ENCODE measurements at regions not wholly inside any gene's neighbourhood (a gene's known extent, or its start where the extent isn't known, plus 50 kb on each side); places are given as distances from the start of the nearest gene placed in this dataset.

DNA sequence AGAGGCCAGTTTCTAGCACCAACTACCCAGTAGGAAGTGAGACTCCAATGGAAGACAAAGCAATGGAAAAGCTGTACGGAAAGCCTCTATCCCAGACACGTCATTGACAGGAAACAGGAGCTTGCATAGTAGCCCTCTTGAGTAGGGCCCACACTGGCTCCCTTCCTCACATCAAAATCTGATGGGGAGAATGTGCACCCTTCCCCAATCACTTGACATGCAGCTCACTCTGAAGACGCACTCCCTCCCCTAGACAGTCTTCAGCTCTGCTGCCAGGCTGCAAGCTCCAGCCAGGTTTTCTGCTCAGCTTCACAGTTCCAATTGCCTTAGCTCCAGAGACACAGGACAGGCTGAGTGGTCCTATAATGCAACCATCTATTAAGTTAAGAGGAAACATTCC is 567.8 kb downstream of the EPHB1 start (continued):
- TF ChIP-seq, protein P1, sequence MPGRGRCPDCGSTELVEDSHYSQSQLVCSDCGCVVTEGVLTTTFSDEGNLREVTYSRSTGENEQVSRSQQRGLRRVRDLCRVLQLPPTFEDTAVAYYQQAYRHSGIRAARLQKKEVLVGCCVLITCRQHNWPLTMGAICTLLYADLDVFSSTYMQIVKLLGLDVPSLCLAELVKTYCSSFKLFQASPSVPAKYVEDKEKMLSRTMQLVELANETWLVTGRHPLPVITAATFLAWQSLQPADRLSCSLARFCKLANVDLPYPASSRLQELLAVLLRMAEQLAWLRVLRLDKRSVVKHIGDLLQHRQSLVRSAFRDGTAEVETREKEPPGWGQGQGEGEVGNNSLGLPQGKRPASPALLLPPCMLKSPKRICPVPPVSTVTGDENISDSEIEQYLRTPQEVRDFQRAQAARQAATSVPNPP (IDR thresholded peaks at IDR 0.05; ENCODE audit: borderline replicate concordance, insufficient read depth, insufficient read length) = no peak
- TF ChIP-seq, protein P2, sequence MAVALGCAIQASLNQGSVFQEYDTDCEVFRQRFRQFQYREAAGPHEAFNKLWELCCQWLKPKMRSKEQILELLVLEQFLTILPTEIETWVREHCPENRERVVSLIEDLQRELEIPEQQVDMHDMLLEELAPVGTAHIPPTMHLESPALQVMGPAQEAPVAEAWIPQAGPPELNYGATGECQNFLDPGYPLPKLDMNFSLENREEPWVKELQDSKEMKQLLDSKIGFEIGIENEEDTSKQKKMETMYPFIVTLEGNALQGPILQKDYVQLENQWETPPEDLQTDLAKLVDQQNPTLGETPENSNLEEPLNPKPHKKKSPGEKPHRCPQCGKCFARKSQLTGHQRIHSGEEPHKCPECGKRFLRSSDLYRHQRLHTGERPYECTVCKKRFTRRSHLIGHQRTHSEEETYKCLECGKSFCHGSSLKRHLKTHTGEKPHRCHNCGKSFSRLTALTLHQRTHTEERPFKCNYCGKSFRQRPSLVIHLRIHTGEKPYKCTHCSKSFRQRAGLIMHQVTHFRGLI (CRISPR knock-in tag; IDR thresholded peaks at IDR 0.05) = no peak
- no peak for TF ChIP-seq RNF2 (IDR thresholded peaks at IDR 0.05)
- TF ChIP-seq ZNF282 (CRISPR knock-in tag; IDR thresholded peaks at IDR 0.05) = no peak
- no peak for TF ChIP-seq RBBP5 (IDR thresholded peaks at IDR 0.05; ENCODE audit: borderline replicate concordance, insufficient read depth, low read length, poor library complexity, severe bottlenecking)
- no peak for TF ChIP-seq ZNF239 (CRISPR knock-in tag; IDR thresholded peaks at IDR 0.05)
- TF ChIP-seq SPI1 (IDR thresholded peaks at IDR 0.05; ENCODE audit: borderline replicate concordance, low read depth, low read length) = no peak

DNA sequence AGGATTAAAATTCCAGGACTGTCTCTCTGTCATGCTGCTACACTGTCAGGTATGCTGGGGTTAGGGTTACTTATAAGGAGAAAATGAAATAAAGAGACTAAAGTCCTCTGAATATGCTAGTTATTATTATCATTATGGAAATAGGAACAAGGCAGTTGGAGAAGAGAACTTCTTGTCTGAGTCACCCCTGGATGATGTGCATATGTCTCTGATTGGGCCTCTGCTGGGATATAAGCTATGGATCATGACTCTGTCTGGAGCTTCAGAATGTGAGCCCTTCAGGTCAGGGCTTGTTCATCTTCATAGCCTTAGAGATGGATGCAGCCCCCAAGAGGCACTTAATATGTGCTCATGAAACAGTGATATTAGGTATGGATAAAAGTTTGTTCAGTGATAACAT is 569.6 kb downstream of the EPHB1 start:
- H3K9me3 ChIP-seq (replicated peaks; ENCODE audit: control insufficient read depth, insufficient read depth, low read depth, low read length) = no peaks in the 10 kb centered on the region
- no peaks in the 10 kb centered on the region for H4K20me1 ChIP-seq (replicated peaks; ENCODE audit: control insufficient read depth, insufficient read depth, low read length)
- H3K4me2 ChIP-seq (ENCODE audit: insufficient read depth, low read length) = no peak overlapping the region
- no peaks in the 10 kb centered on the region for H3K9me1 ChIP-seq (ENCODE audit: control insufficient read depth, insufficient read depth, low read length)
- no peak overlapping the region for H3K4me3 ChIP-seq
- ChIA-PET POLR2A (interaction anchor here (0.5 kb wide), 1 partner anchor 87 kb away, joined by 3 read pairs; no protein-coding TSS in a partner anchor), CTCF (ENCODE audit: low intra/inter-chr PET ratio) (no interaction called here)
- ATAC-seq (no peak), DNase-seq (ENCODE audit: extremely low read depth in 1 of 4, low spot score in 3 of 4) (no peak), FAIRE-seq (no peak)
- intact Hi-C loops (cut with micrococcal nuclease) = no loop called here
- H2AFZ ChIP-seq (ENCODE audit: low read depth, low read length) = no peak overlapping the region
- no peak overlapping the region for H3K9ac ChIP-seq (ENCODE audit: insufficient read depth in 1 of 2, low read depth in 2 of 2, low read length in 2 of 2)
- no peaks in the 10 kb centered on the region for H3K79me2 ChIP-seq (ENCODE audit: control insufficient read depth, insufficient read depth, low read length)
- in situ Hi-C loops (cut with MboI) = no loop called here
- H3K36me3 ChIP-seq (ENCODE audit: control insufficient read depth, insufficient read depth, low read length) = no peaks in the 10 kb centered on the region
- H3K4me1 ChIP-seq (replicated peaks in 1 of 2; ENCODE audit: control insufficient read depth in 2 of 2, insufficient read depth in 2 of 2, low read length in 2 of 2) = no peaks in the 10 kb centered on the region
- no peaks in the 10 kb centered on the region for H3K27me3 ChIP-seq (ENCODE audit: control insufficient read depth in 2 of 2, insufficient read depth in 2 of 2, low read length in 2 of 2)
- H3K27ac ChIP-seq (ENCODE audit: extremely low read depth, low read depth, low read length) = no peak overlapping the region
- BruUV-seq (replicated peaks) = no TSS peak
- TF ChIP-seq ILF3 (IDR thresholded peaks at IDR 0.05; ENCODE audit: borderline replicate concordance) = no peak
- TF ChIP-seq ZNF133 (CRISPR knock-in tag; IDR thresholded peaks at IDR 0.05) = no peak
- no peak for TF ChIP-seq KLF1 (tag; IDR thresholded peaks at IDR 0.05)
- TF ChIP-seq ZBTB1 (CRISPR knock-in tag; IDR thresholded peaks at IDR 0.05; ENCODE audit: borderline replicate concordance, low read depth) = no peak
- TF ChIP-seq HMGN3 (IDR thresholded peaks at IDR 0.05; ENCODE audit: borderline replicate concordance, extremely low read depth, insufficient read length, low read depth, low read length) = no peak
- TF ChIP-seq ZNF12 (CRISPR knock-in tag; IDR thresholded peaks at IDR 0.05) = no peak
- TF ChIP-seq, protein P3, sequence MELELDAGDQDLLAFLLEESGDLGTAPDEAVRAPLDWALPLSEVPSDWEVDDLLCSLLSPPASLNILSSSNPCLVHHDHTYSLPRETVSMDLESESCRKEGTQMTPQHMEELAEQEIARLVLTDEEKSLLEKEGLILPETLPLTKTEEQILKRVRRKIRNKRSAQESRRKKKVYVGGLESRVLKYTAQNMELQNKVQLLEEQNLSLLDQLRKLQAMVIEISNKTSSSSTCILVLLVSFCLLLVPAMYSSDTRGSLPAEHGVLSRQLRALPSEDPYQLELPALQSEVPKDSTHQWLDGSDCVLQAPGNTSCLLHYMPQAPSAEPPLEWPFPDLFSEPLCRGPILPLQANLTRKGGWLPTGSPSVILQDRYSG (tag; conservative IDR thresholded peaks at IDR 0.05; ENCODE audit: low read depth) = no peak
- no peak for TF ChIP-seq CBX2 (IDR thresholded peaks at IDR 0.05; ENCODE audit: insufficient read depth, low read length, poor library complexity, severe bottlenecking)
- TF ChIP-seq CBX5 (IDR thresholded peaks at IDR 0.05; ENCODE audit: borderline replicate concordance, low read depth) = no peak
- TF ChIP-seq ZNF174 (CRISPR knock-in tag; IDR thresholded peaks at IDR 0.05) = no peak
- TF ChIP-seq SAFB2 (IDR thresholded peaks at IDR 0.05; ENCODE audit: borderline replicate concordance, low read depth, low read length, severe bottlenecking) = no peak
- no peak for TF ChIP-seq ZNF507 (tag; conservative IDR thresholded peaks at IDR 0.05)
- no peak for TF ChIP-seq TEAD2 (tag; IDR thresholded peaks at IDR 0.05)
- no peak for TF ChIP-seq XRCC4 (IDR thresholded peaks at IDR 0.05; ENCODE audit: extremely low read depth, insufficient read depth, insufficient read length)

All from K562 (cell line).